Naive thymus-derived CD8-positive, alpha-beta T cell (primary cell): ENCODE measurements at regions not wholly inside any gene's neighbourhood (a gene's known extent, or its start where the extent isn't known, plus 50 kb on each side); places are given as distances from the start of the nearest gene placed in this dataset.
"Not testable (repeated sequence)": the region's sequence is repeated elsewhere in the genome, so short reads cannot be mapped to it uniquely, and the experiment has no call there.

ENCODE experiments used
- ATAC-seq, 2 donors: fragments of 150-1000 bp; cut with Tn5 transposase in 1 of 2; sonication (Bioruptor Pico), chemical (Tn5 transposase) in 1 of 2; 1 replicate in 1 of 2; 2 replicates in 1 of 2; pipeline ENCODE4 v1.10.0; 2021; ENCODE audit warnings: mild to moderate bottlenecking in 2 of 2, moderate library complexity in 2 of 2
- POLR2A ChIA-PET: fragments of 350-600 bp; sonication (Branson Sonifier 250); formaldehyde crosslinking; loops from one replicate; lab custom pipeline; 2021; ENCODE audit warnings: antibody characterized with exemption; lab: Charles Lee
- DNase-seq, 10 donors: peaks; one replicate each; pipeline versions ENCODE4 v3.0.0 to v3.0.0-alpha.2; 2020 to 2022
- H3K27ac Mint-ChIP-seq, 10 donors: one replicate each; pipeline ENCODE4 v1.8.0; 2020 to 2022; ENCODE audit warnings: mild to moderate bottlenecking in 10 of 10, mixed read lengths in 10 of 10, moderate library complexity in 4 of 10, inconsistent platforms in 1 of 10
- H3K27me3 Mint-ChIP-seq, 5 donors: one replicate each; pipeline ENCODE4 v1.8.0; 2021 to 2022; ENCODE audit warnings: mixed read lengths in 5 of 5
- H3K36me3 Mint-ChIP-seq, 3 donors: one replicate each; pipeline ENCODE4 v1.8.0; 2020 to 2022; ENCODE audit warnings: mixed read lengths in 3 of 3, mild to moderate bottlenecking in 2 of 3, inconsistent platforms in 1 of 3
- H3K4me1 Mint-ChIP-seq, 4 donors: one replicate each; pipeline ENCODE4 v1.8.0; 2021 to 2022; ENCODE audit warnings: mixed read lengths in 4 of 4
- H3K4me3 Mint-ChIP-seq, 10 donors: one replicate each; pipeline ENCODE4 v1.8.0; 2020 to 2022; ENCODE audit warnings: mild to moderate bottlenecking in 10 of 10, mixed read lengths in 10 of 10, moderate library complexity in 6 of 10, inconsistent platforms in 1 of 10
- H3K9me3 Mint-ChIP-seq, 9 donors: one replicate each; pipeline ENCODE4 v1.8.0; 2020 to 2022; ENCODE audit warnings: mixed read lengths in 9 of 9, mild to moderate bottlenecking in 3 of 9, inconsistent platforms in 1 of 9, moderate library complexity in 1 of 9

DNA sequence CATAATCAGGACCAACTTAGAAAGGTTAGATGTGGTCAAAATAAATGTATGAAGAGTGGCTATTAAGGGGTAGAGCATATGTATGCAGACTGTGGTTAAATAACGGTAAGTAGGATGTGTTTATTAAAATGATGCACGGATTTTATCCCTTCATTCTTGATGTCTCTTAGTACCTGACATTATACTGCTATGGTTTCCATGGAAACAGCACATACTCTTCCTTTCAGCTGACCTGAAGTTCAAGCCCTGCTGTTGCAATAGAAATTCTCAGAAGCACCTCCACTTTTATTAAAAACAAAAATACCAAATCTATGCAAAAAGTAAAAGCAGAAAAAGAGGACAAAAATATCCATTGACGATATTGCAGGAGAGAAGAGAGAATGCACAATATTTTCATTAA lies 381.4 kb downstream of the RWDD3 start:
- POLR2A ChIA-PET, result no interaction called here

DNA sequence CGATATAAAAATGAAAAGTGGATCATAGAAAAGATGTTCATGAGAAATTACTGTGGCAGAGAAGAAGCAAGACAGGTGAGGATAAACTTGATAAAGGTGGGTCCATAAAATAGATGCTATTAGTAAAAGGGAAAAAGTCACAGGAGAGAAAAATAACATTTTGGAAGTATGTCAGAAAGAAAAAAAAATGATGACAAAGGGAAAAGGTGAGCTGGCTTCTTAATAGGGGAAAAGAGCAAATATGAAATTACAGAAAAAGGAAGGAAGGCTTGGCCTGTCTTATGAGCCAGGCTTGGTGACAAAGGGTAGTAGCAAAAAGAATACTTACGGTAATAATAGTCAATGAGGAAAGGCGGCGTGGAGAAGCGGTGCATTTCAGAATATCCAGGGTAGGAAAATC lies 386.1 kb downstream of the RWDD3 start:
- ATAC-seq (no peak), DNase-seq (no peak)
- Mint-ChIP-seq H3K4me3 (no peak overlapping the region), H3K9me3 (peaks cover 0 to 15% (median 3%) of the 10 kb centered on the region in 9 donors), H3K4me1 (no peaks in the 10 kb centered on the region), H3K36me3 (no peaks in the 10 kb centered on the region), H3K27me3 (no peaks in the 10 kb centered on the region), H3K27ac (no peak overlapping the region)
- POLR2A ChIA-PET, result no interaction called here

More for the DNA sequence above, 381.4 kb downstream of the RWDD3 start:
- Mint-ChIP-seq H3K36me3 (no peaks in the 10 kb centered on the region), H3K4me1 (no peaks in the 10 kb centered on the region), H3K9me3 (peaks cover 0 to 16% (median 3%) of the 10 kb centered on the region in 9 donors), H3K27me3 (no peaks in the 10 kb centered on the region), H3K4me3 (no peak overlapping the region), H3K27ac (no peak overlapping the region)
- DNase-seq (no peak), ATAC-seq (no peak)

DNA sequence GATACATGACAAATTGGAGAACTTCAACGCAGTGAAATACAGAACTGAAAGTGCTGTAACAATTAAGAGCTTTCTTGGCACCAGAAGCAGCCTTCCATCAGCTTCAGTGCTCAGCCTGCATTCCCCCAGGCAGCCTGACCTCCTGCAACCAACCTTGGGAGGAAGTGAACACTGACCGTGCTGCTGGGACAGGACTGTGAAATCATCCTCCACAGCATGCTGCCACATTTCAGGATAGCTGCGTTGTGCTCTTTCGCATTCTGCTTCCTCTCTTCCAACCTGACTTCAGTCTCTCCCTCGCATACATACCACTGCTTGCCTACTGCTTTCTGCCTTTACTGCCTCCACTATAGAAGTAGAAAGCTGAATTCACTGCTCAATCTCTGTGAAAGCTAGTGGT lies 388.6 kb downstream of the RWDD3 start:
- DNase-seq (no peak), ATAC-seq (no peak)
- no peak overlapping the region for H3K4me3 Mint-ChIP-seq
- H3K27ac Mint-ChIP-seq, result no peak overlapping the region
- POLR2A ChIA-PET, result no interaction called here
- peaks cover 0 to 10% (median 3%) of the 10 kb centered on the region in 9 donors for H3K9me3 Mint-ChIP-seq
- no peaks in the 10 kb centered on the region for H3K27me3 Mint-ChIP-seq
- H3K36me3 Mint-ChIP-seq, result no peaks in the 10 kb centered on the region
- H3K4me1 Mint-ChIP-seq, result no peaks in the 10 kb centered on the region

DNA sequence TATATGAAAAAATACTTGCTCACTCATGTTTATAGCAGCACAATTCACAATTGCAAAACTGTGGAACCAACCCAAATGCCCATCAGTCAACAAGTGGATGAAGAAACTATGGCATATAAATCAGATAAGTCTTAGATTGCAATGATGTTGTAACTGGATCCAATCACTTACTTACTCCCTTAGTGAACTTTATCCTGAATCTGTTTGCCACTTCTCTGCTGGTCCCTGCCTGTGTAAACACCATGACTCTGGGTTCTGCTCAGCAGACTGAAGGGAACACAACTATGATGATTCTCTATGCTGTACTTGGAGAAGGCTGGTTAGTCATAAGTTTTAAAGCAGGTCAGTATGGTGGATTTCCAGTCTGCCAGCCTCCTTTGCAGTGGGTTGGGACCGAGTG lies 391.2 kb downstream of the RWDD3 start:
- no peaks in the 10 kb centered on the region for H3K36me3 Mint-ChIP-seq
- POLR2A ChIA-PET, result no interaction called here
- no peak overlapping the region for H3K4me3 Mint-ChIP-seq
- H3K9me3 Mint-ChIP-seq, result peaks cover 0 to 14% (median 4%) of the 10 kb centered on the region in 9 donors
- no peak for ATAC-seq
- H3K4me1 Mint-ChIP-seq, result no peaks in the 10 kb centered on the region
- no peak for DNase-seq
- H3K27me3 Mint-ChIP-seq, result no peaks in the 10 kb centered on the region
- H3K27ac Mint-ChIP-seq, result no peak overlapping the region

DNA sequence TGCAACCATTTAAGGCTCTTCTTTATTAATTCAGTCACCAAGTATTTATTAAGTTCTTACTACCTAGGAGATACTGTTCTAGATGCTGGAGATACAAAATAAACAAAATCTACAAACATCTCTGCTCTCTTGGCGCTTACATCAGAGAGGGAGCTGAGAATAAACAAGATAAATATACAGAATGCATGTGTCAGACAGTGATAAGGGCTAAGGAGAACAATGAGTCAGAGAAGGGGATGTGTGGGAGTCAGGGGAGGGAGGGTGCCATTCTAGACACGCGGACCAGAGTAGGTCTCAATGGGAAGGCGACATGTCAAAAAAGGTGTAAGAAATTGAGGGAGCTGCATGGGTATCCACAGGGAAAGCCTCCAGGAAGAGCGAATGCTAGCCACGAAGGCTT lies 393.2 kb downstream of the RWDD3 start:
- Mint-ChIP-seq H3K27me3 (no peaks in the 10 kb centered on the region), H3K4me1 (no peaks in the 10 kb centered on the region), H3K9me3 (peaks cover 0 to 13% (median 4%) of the 10 kb centered on the region in 9 donors), H3K27ac (no peak overlapping the region), H3K36me3 (no peaks in the 10 kb centered on the region), H3K4me3 (no peak overlapping the region)
- DNase-seq (no peak), ATAC-seq (no peak)
- POLR2A ChIA-PET, result no interaction called here

DNA sequence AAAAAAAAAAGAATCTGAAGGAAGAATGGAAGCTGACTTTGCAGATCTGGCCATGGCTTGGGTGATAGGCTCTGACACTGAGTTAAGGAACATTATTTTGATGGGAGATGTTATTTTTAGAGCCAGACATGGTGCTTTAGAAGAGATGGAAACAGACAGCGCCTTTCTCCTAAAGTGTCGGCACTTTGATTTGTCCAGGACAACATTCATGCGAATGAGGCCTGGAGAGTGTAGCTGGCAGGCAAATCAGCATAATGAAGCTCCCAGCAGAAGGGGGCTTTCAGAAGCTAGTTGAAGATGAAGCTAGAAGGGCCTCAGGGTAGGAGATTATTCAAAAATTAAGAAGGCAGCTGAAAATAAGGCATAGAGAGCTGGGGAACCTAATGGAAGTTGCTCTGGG lies 397.7 kb downstream of the RWDD3 start:
- DNase-seq (no peak), ATAC-seq (no peak)
- H3K9me3 Mint-ChIP-seq, result peaks cover 0 to 13% (median 7%) of the 10 kb centered on the region in 9 donors
- POLR2A ChIA-PET, result no interaction called here
- no peaks in the 10 kb centered on the region for H3K27me3 Mint-ChIP-seq
- no peak overlapping the region for H3K27ac Mint-ChIP-seq
- no peak overlapping the region for H3K4me3 Mint-ChIP-seq
- no peaks in the 10 kb centered on the region for H3K4me1 Mint-ChIP-seq
- no peaks in the 10 kb centered on the region for H3K36me3 Mint-ChIP-seq

DNA sequence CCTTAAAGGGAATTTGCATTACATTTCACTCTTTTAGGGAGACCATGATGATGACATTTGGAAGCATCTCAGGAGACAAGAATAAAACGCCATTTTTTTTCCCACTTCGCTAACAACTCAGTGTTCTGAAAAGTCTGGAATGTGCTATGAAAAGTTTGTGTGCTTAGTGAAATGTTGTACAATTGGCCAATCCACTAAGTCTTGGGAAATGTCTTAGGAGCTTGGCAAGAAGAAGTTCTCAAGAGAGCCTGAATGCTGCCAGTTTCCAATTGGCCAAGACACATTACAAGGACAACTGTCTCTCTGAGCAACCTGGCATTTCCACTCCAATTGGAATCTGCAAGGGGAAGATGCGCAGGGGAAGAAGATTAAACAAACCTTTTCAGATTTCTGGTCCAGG lies 401.8 kb downstream of the RWDD3 start:
- no peaks in the 10 kb centered on the region for H3K27me3 Mint-ChIP-seq
- DNase-seq, result no peak
- H3K4me1 Mint-ChIP-seq, result no peaks in the 10 kb centered on the region
- POLR2A ChIA-PET, result no interaction called here
- no peak overlapping the region for H3K27ac Mint-ChIP-seq
- H3K4me3 Mint-ChIP-seq, result no peak overlapping the region
- ATAC-seq, result no peak
- H3K36me3 Mint-ChIP-seq, result no peaks in the 10 kb centered on the region
- H3K9me3 Mint-ChIP-seq, result peaks cover 0 to 11% (median 3%) of the 10 kb centered on the region in 9 donors

DNA sequence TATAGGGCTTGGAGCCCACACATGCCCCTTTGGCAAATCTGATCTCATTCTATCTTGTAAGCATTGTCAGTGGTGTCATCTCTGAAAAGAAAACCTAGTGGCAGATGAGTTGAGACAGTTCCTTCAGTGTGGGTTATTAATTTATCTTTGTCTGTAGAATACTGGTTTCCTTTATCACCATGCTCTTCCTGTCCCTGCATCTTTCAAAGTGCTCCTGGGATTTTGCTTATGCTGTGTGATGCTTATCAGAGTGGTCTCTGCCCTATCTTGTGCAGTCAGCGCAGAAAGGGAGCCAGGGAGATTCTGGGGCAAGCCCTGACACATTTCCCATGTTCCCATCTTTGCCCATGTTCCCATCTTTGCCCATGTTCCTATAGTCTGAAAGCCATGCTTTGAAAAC lies 402.9 kb downstream of the RWDD3 start:
- Mint-ChIP-seq H3K9me3 (peaks cover 0 to 11% (median 2%) of the 10 kb centered on the region in 9 donors), H3K36me3 (no peaks in the 10 kb centered on the region), H3K27me3 (no peaks in the 10 kb centered on the region), H3K27ac (no peak overlapping the region), H3K4me1 (no peaks in the 10 kb centered on the region), H3K4me3 (no peak overlapping the region)
- no peak for ATAC-seq
- DNase-seq, result no peak
- POLR2A ChIA-PET, result no interaction called here

DNA sequence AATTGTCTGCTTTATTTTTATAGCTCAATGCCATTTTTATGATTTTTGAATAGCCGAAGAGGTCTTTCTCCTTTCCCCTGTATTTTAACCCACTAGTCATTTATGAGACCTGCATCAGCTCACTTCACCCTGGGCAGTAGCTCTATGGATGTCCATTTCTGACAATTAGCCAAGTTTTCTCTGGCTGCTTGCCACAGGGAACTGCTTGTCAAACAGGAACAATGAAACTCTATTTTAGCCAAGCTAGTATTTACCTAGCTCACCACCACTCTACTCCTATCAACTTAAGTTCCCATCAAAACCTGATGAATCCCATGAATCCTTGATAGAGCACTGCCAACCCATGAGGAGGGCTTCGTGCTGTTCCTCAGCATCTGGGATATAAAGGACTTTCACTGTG lies 406.7 kb downstream of the RWDD3 start:
- DNase-seq (no peak), ATAC-seq (no peak)
- Mint-ChIP-seq H3K9me3 (peaks cover 0 to 29% (median 0%) of the 10 kb centered on the region in 9 donors), H3K4me3 (no peak overlapping the region), H3K4me1 (no peaks in the 10 kb centered on the region), H3K27me3 (no peaks in the 10 kb centered on the region), H3K27ac (no peak overlapping the region), H3K36me3 (no peaks in the 10 kb centered on the region)
- POLR2A ChIA-PET, result no interaction called here

DNA sequence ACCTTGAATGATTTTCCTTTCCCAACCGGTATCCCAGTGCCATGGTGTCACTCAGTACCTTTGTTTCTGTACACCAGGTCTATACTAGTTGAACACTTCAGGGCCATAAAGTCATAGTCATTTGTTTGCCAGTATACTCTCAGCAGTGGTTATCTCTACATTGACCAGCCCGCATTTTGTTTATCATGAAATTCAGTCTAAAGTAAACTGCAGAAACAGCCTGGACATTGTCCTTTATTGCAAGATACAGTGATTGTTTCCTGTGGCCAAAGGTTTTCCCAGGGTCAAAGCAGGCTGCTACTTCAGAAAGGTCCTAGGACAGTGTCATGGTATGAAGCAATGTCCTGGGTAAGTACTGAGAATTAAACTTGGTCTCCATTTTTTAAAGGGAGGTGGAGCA lies 407.4 kb downstream of the RWDD3 start:
- no peak for ATAC-seq
- DNase-seq, result no peak
- Mint-ChIP-seq H3K4me1 (no peaks in the 10 kb centered on the region), H3K4me3 (no peak overlapping the region), H3K27me3 (no peaks in the 10 kb centered on the region), H3K36me3 (no peaks in the 10 kb centered on the region), H3K27ac (no peak overlapping the region), H3K9me3 (peaks cover 0 to 29% (median 0%) of the 10 kb centered on the region in 9 donors)
- POLR2A ChIA-PET, result no interaction called here

DNA sequence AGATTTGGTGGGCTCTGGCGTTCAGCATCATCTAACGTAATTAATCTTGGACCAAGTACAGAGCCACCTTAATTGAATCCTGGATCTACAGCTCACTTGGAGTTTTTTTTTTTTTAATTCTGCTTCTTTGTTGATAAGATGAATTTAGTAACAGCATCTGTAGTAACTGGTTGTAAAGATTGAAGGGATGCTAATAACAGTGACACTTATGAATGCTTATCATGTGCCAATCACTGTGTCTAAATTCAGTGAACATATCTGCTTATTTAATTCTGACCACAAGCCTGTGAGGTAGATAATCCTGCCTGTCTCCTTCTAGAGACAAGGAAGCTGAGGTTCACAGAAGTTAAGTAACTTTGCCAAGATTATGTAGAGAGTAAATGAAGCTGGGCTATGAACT lies 408.0 kb downstream of the RWDD3 start:
- H3K9me3 Mint-ChIP-seq, result peaks cover 0 to 25% (median 1%) of the 10 kb centered on the region in 9 donors
- H3K4me3 Mint-ChIP-seq, result no peak overlapping the region
- no peaks in the 10 kb centered on the region for H3K27me3 Mint-ChIP-seq
- no peak for DNase-seq
- no peak for ATAC-seq
- no peak overlapping the region for H3K27ac Mint-ChIP-seq
- H3K36me3 Mint-ChIP-seq, result peaks cover 0 to 6% (median 0%) of the 10 kb centered on the region in 3 donors
- POLR2A ChIA-PET, result no interaction called here
- no peaks in the 10 kb centered on the region for H3K4me1 Mint-ChIP-seq

DNA sequence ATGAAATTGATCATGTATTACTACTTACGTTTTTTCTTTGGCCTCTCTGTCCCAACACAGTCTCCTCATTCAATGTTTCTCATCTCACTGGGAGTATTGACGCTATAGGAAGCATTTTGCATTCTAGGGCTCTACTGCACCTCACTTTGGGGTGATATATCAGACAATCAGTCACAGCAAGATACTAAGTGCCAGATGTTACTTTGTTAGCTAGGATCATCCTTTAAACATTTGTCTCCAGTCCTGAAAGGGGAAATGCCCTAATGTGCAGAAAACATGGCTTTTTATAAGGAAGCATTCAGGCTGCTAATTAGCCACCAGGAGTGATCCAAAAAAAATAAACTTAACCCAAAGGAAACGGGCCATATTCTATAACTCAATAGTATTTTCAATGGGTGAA lies 409.1 kb downstream of the RWDD3 start:
- Mint-ChIP-seq H3K36me3 (peaks cover 0 to 6% (median 0%) of the 10 kb centered on the region in 3 donors), H3K4me3 (no peak overlapping the region), H3K27me3 (no peaks in the 10 kb centered on the region), H3K9me3 (peaks cover 0 to 17% (median 2%) of the 10 kb centered on the region in 9 donors), H3K4me1 (no peaks in the 10 kb centered on the region), H3K27ac (no peak overlapping the region)
- POLR2A ChIA-PET, result no interaction called here
- no peak for ATAC-seq
- DNase-seq, result no peak

DNA sequence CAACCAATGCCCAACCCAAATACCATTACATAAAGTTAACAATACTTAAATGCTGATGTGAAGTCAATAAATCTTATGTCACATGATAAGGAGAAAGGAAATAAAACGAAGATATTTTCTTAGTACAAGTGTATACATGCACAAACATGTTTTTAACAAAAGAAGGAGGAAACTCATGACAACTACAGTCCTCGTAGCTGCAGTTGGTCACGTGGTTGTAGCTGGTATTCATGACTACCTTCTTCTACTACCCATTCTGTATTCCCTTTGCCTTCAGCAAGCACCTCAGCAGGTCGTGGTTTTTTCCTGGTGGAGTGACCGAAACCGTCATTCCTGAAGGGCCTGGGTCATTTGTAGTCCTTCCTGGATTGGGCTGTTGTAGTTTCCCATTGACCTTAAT lies 411.1 kb downstream of the RWDD3 start:
- ATAC-seq, H3K36me3 Mint-ChIP-seq, H3K4me1 Mint-ChIP-seq, H3K27me3 Mint-ChIP-seq, POLR2A ChIA-PET, H3K4me3 Mint-ChIP-seq, H3K27ac Mint-ChIP-seq, DNase-seq: not testable (repeated sequence)
- H3K9me3 Mint-ChIP-seq, result peaks cover 0 to 17% (median 2%) of the 10 kb centered on the region in 9 donors

DNA sequence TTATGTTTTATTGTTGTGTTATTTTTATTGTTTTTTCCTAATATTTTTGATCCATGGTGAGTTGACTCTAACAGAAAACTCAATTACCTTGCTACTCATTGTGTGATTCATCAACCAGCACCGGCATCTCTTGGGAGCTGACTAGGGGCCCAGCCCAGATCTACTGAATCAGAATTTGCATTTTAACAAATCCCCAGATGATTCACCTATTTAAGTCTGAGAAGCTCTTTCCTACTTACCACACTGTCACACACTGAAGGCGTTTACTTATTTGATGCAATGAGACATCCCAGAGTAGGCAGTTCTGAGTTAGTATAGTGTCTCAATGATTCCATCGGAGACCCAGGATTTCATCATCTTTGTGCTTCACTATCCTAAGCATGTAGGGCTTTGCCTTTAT lies 416.6 kb downstream of the RWDD3 start:
- no peak for DNase-seq
- ATAC-seq, result no peak
- H3K4me3 Mint-ChIP-seq, result no peak overlapping the region
- no peaks in the 10 kb centered on the region for H3K4me1 Mint-ChIP-seq
- no peak overlapping the region for H3K27ac Mint-ChIP-seq
- H3K9me3 Mint-ChIP-seq, result peaks cover 0 to 17% (median 2%) of the 10 kb centered on the region in 9 donors
- peaks cover 0 to 6% (median 0%) of the 10 kb centered on the region in 3 donors for H3K36me3 Mint-ChIP-seq
- no peaks in the 10 kb centered on the region for H3K27me3 Mint-ChIP-seq
- POLR2A ChIA-PET, result no interaction called here
